ENCODE measurements at regions not wholly inside any gene's neighbourhood (a gene's known extent, or its start where the extent isn't known, plus 50 kb on each side); places are given as distances from the start of the nearest gene placed in this dataset.

DNA sequence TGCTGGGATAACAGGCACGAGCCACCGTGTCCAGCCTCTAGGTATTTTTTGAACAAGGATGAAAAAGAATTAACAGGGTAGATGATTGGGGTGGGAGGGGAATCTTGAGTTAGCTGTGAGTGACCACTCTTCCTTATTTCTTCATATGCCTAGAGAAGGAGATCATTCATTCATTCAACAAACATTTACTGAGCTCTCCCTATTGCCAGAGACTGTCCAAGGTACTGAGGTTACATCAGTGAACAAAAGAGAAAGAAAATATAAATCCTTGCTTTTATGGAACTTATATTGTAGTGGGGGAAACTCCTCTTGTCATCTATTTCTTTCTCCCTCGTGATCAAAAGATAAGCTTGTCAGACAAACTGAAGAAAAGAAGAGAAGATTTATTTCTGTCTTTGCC lies 62.9 kb downstream of the S1PR1 start:
- CTCF ChIA-PET, result no interaction called here
- H3K36me3 ChIP-seq (ENCODE audit: control insufficient read depth, insufficient read depth, low read length), result no peaks in the 10 kb centered on the region
- in situ Hi-C loops (cut with HindIII; ENCODE audit: low pct_unique_long_range_greater_than_20kb, low sequenced_read_pairs) (no loop called here), intact Hi-C loops (cut with micrococcal nuclease; ENCODE audit: unreplicated experiment) (no loop called here)
- no TSS peak for BruUV-seq (replicated peaks)
- H3K9me3 ChIP-seq (ENCODE audit: control insufficient read depth, insufficient read depth, low read depth, low read length), result no peaks in the 10 kb centered on the region
- H3K27me3 ChIP-seq (ENCODE audit: control insufficient read depth, insufficient read depth, low read length), result no peaks in the 10 kb centered on the region
- H3K4me1 ChIP-seq (ENCODE audit: control insufficient read depth, insufficient read depth, low read length), result no peaks in the 10 kb centered on the region
- no peak overlapping the region for H3K4me3 ChIP-seq (ENCODE audit: low read depth in 2 of 2, low read length in 2 of 2)
- no peak for DNase-seq (ENCODE audit: low read depth, low spot score)
- POLR2A ChIA-PET, result no interaction called here
- ATAC-seq, result no peak
- TF ChIP-seq POLR2AphosphoS5 (IDR thresholded peaks at IDR 0.05; ENCODE audit: low read depth, low read length), result no peak
- TF ChIP-seq, protein P1, sequence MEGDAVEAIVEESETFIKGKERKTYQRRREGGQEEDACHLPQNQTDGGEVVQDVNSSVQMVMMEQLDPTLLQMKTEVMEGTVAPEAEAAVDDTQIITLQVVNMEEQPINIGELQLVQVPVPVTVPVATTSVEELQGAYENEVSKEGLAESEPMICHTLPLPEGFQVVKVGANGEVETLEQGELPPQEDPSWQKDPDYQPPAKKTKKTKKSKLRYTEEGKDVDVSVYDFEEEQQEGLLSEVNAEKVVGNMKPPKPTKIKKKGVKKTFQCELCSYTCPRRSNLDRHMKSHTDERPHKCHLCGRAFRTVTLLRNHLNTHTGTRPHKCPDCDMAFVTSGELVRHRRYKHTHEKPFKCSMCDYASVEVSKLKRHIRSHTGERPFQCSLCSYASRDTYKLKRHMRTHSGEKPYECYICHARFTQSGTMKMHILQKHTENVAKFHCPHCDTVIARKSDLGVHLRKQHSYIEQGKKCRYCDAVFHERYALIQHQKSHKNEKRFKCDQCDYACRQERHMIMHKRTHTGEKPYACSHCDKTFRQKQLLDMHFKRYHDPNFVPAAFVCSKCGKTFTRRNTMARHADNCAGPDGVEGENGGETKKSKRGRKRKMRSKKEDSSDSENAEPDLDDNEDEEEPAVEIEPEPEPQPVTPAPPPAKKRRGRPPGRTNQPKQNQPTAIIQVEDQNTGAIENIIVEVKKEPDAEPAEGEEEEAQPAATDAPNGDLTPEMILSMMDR (IDR thresholded peaks at IDR 0.05), result no peak
- H3K27ac ChIP-seq (ENCODE audit: low read length), result no peak overlapping the region

GRCh38 chr1:101300916-101301315 lies 64.1 kb downstream of the S1PR1 start:
- DNase-seq (ENCODE audit: low read depth, low spot score) (no peak), ATAC-seq (no peak)
- Histone ChIP-seq H3K27me3 (ENCODE audit: control insufficient read depth, insufficient read depth, low read length) (no peaks in the 10 kb centered on the region), H3K27ac (ENCODE audit: low read length) (no peak overlapping the region), H3K36me3 (ENCODE audit: control insufficient read depth, insufficient read depth, low read length) (no peaks in the 10 kb centered on the region), H3K4me3 (ENCODE audit: low read depth in 2 of 2, low read length in 2 of 2) (no peak overlapping the region), H3K4me1 (ENCODE audit: control insufficient read depth, insufficient read depth, low read length) (no peaks in the 10 kb centered on the region), H3K9me3 (ENCODE audit: control insufficient read depth, insufficient read depth, low read depth, low read length) (no peaks in the 10 kb centered on the region)
- ChIA-PET CTCF (no interaction called here), POLR2A (no interaction called here)
- TF ChIP-seq SIN3A (IDR thresholded peaks at IDR 0.05; ENCODE audit: borderline replicate concordance, insufficient read depth, low read depth, low read length), result no peak
- TF ChIP-seq TCF7L2 (IDR thresholded peaks at IDR 0.05; ENCODE audit: low read depth, low read length), result no peak
- no peak for TF ChIP-seq REST (IDR thresholded peaks at IDR 0.05; ENCODE audit: insufficient read depth in 1 of 2, low read depth in 2 of 2, low read length in 1 of 2)
- no peak for TF ChIP-seq POLR2AphosphoS5 (IDR thresholded peaks at IDR 0.05; ENCODE audit: low read depth, low read length)
- TF ChIP-seq, protein P1 (IDR thresholded peaks at IDR 0.05), result no peak
- in situ Hi-C loops (cut with HindIII; ENCODE audit: low pct_unique_long_range_greater_than_20kb, low sequenced_read_pairs), result no loop called here
- intact Hi-C loops (cut with micrococcal nuclease; ENCODE audit: unreplicated experiment), result no loop called here
- no TSS peak for BruUV-seq (replicated peaks)

Measured in Panc1 (cell line).